Mesendoderm (in vitro differentiated cells): ENCODE measurements at regions not wholly inside any gene's neighbourhood (a gene's known extent, or its start where the extent isn't known, plus 50 kb on each side); places are given as distances from the start of the nearest gene placed in this dataset.

Source experiments
- DNase-seq: peaks from one replicate; pipeline ENCODE4 v3.0.0; 2013
- H2AK5ac ChIP-seq: 2 replicates; pipeline ENCODE4 v1.6.1; 2013; ENCODE audit warnings: low read length, inconsistent platforms
- H2BK120ac ChIP-seq: 2 replicates; pipeline ENCODE4 v1.6.1; 2013; ENCODE audit warnings: low read depth, mild to moderate bottlenecking, low read length, moderate library complexity, mixed read lengths
- H2BK15ac ChIP-seq: replicated peaks from 2 replicates; pipeline ENCODE4 v1.6.1; 2013; ENCODE audit warnings: low read depth, mild to moderate bottlenecking, moderate library complexity
- H2BK5ac ChIP-seq: 2 replicates; pipeline ENCODE4 v1.6.1; 2013; ENCODE audit warnings: low read length, inconsistent platforms
- H3K18ac ChIP-seq: 2 replicates; pipeline ENCODE4 v1.6.1; 2013; ENCODE audit warnings: mild to moderate bottlenecking, low read length, mixed read lengths
- H3K23ac ChIP-seq: one replicate; pipeline ENCODE4 v1.6.1; 2013; ENCODE audit warnings: low read length
- H3K27ac ChIP-seq: 2 replicates; pipeline ENCODE4 v1.5.1; 2013; ENCODE audit warnings: low read depth, mild to moderate bottlenecking, inconsistent platforms, low read length, moderate library complexity
- H3K27me3 ChIP-seq: 2 replicates; pipeline ENCODE4 v1.6.1; 2013; ENCODE audit warnings: low read length, control low read depth, mild to moderate bottlenecking, inconsistent platforms; ENCODE audit not compliant: insufficient read depth, poor library complexity
- H3K36me3 ChIP-seq: 2 replicates; pipeline ENCODE4 v1.6.1; 2013; ENCODE audit warnings: low read length, inconsistent platforms; ENCODE audit not compliant: control insufficient read depth, insufficient read depth
- H3K4ac ChIP-seq: one replicate; pipeline ENCODE4 v1.6.1; 2013; ENCODE audit warnings: low read depth, mild to moderate bottlenecking, low read length, moderate library complexity
- H3K4me1 ChIP-seq: 2 replicates; pipeline ENCODE4 v1.6.1; 2013; ENCODE audit warnings: low read depth, low read length, inconsistent platforms; ENCODE audit not compliant: control insufficient read depth
- H3K4me2 ChIP-seq: 2 replicates; pipeline ENCODE4 v1.6.1; 2013; ENCODE audit warnings: low read length
- H3K4me3 ChIP-seq: 2 replicates; pipeline ENCODE4 v1.5.1; 2013; ENCODE audit warnings: mild to moderate bottlenecking, low read length
- H3K56ac ChIP-seq: one replicate; pipeline ENCODE4 v1.6.1; 2013; ENCODE audit warnings: low read length
- H3K79me1 ChIP-seq: 2 replicates; pipeline ENCODE4 v1.6.1; 2013; ENCODE audit warnings: low read length, inconsistent platforms
- H3K79me2 ChIP-seq: 2 replicates; pipeline ENCODE4 v1.6.1; 2013; ENCODE audit warnings: mild to moderate bottlenecking, low read length; ENCODE audit not compliant: control insufficient read depth, insufficient read depth
- H3K9ac ChIP-seq: 2 replicates; pipeline ENCODE4 v1.6.1; 2013; ENCODE audit warnings: low read length, inconsistent platforms
- H4K5ac ChIP-seq: one replicate; pipeline ENCODE4 v1.6.1; 2013; ENCODE audit warnings: low read length
- H4K8ac ChIP-seq: one replicate; pipeline ENCODE4 v1.6.1; 2013; ENCODE audit warnings: low read depth, mild to moderate bottlenecking, control low read depth, low read length, moderate library complexity
- WGBS: extraction: QIAGEN DNeasy Blood & Tissue Kit; methylation state at CpG from one replicate; pipeline ENCODE4 v1.1.7; 2013; ENCODE audit warnings: low lambda C conversion rate, missing lambda C conversion rate; ENCODE audit not compliant: insufficient coverage; ENCODE audit errors: extremely low coverage; 5-methylcytosine and 5-hydroxymethylcytosine counted together

DNA sequence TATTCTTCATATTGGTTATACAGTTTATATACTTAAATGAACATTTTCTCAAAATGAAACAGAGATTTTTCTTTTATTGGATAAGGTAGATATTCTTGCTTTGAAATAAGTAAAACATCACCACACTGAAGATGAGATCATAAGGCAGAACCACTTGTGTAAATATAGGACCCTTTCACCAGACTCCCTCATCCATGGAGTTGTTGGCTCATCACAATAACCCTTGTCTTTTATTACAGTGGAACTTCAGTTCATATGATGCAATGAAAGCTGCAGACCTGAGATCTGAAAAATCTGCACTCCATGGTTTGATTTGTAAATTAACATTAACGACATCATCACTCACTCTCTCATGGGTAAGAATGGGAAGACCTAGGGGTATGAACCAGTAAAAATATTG lies 51.9 kb upstream of the DBX2 start:
- Histone ChIP-seq H3K56ac (no peak overlapping the region), H3K4ac (no peak overlapping the region), H3K27me3 (no peaks in the 10 kb centered on the region), H3K23ac (no peak overlapping the region), H3K4me3 (no peak overlapping the region), H3K27ac (no peak overlapping the region), H2BK5ac (no peak overlapping the region), H2AK5ac (no peak overlapping the region), H3K79me2 (no peaks in the 10 kb centered on the region), H3K4me2 (no peak overlapping the region), H3K36me3 (no peaks in the 10 kb centered on the region), H3K79me1 (no peaks in the 10 kb centered on the region), H4K8ac (no peak overlapping the region), H3K9ac (no peak overlapping the region), H2BK15ac (no peak overlapping the region), H3K18ac (no peak overlapping the region), H3K4me1 (no peaks in the 10 kb centered on the region), H2BK120ac (no peak overlapping the region), H4K5ac (no peak overlapping the region)
- no CpG with 5 or more reads among the region's 1 CpG for WGBS
- DNase-seq, result no peak

DNA sequence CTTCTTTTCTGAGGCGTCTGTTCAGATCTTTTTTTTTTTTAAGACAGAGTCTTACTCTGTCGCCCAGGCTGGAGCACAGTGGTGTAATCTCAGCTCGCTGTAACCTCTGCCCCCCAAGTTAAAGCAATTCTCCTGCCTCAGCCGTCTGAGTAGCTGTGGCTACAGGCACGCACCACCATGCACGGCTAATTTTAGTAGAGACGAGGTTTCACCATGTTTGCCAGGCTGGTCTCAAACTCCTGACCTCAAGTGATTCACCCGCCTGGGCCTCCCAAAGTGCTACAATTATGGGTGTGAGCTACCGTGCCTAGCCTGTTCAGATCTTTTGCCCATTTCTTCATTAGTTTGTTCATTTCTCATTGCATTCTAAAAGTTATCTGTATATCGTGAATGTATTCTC lies 55.1 kb upstream of the DBX2 start:
- Histone ChIP-seq H2BK5ac (no peak overlapping the region), H3K56ac (no peak overlapping the region), H3K18ac (no peak overlapping the region), H2BK120ac (no peak overlapping the region), H3K4me2 (no peak overlapping the region), H3K23ac (no peak overlapping the region), H3K27me3 (no peaks in the 10 kb centered on the region), H3K79me1 (no peaks in the 10 kb centered on the region), H4K8ac (no peak overlapping the region), H3K4ac (no peak overlapping the region), H2AK5ac (no peak overlapping the region), H3K4me3 (no peak overlapping the region), H3K79me2 (no peaks in the 10 kb centered on the region), H3K9ac (no peak overlapping the region), H2BK15ac (no peak overlapping the region), H4K5ac (no peak overlapping the region), H3K36me3 (no peaks in the 10 kb centered on the region), H3K4me1 (no peaks in the 10 kb centered on the region), H3K27ac (no peak overlapping the region)
- WGBS, result no CpG with 5 or more reads among the region's 10 CpGs
- no peak for DNase-seq

- H2AK5ac ChIP-seq, result no peak overlapping the region
- DNase-seq, result no peak
- no peaks in the 10 kb centered on the region for H3K36me3 ChIP-seq
- H3K23ac ChIP-seq, result no peak overlapping the region
- H3K27me3 ChIP-seq, result no peaks in the 10 kb centered on the region
- no peaks in the 10 kb centered on the region for H3K79me1 ChIP-seq
- H3K27ac ChIP-seq, result no peak overlapping the region
- no peak overlapping the region for H2BK15ac ChIP-seq
- no peak overlapping the region for H4K8ac ChIP-seq
- no peak overlapping the region for H3K18ac ChIP-seq
- no peak overlapping the region for H3K4ac ChIP-seq
- H4K5ac ChIP-seq, result no peak overlapping the region
- H3K4me1 ChIP-seq, result no peaks in the 10 kb centered on the region
- no peak overlapping the region for H2BK5ac ChIP-seq
- no peak overlapping the region for H2BK120ac ChIP-seq
- H3K79me2 ChIP-seq, result no peaks in the 10 kb centered on the region
- no peak overlapping the region for H3K9ac ChIP-seq
- no peak overlapping the region for H3K56ac ChIP-seq
- H3K4me3 ChIP-seq, result no peak overlapping the region
- WGBS, result no CpG with 5 or more reads among the region's 2 CpGs
- no peak overlapping the region for H3K4me2 ChIP-seq
Measured at GRCh38 chr12:45112306-45112705, 61.4 kb upstream of the DBX2 start.

GRCh38 chr12:45121224-45121623 lies 70.3 kb upstream of the DBX2 start:
- Histone ChIP-seq H3K27ac (no peak overlapping the region), H3K36me3 (no peaks in the 10 kb centered on the region), H3K4me1 (no peaks in the 10 kb centered on the region), H3K9ac (no peak overlapping the region), H4K5ac (no peak overlapping the region), H3K27me3 (no peaks in the 10 kb centered on the region), H2BK15ac (no peak overlapping the region), H3K79me2 (no peaks in the 10 kb centered on the region), H3K4ac (no peak overlapping the region), H3K18ac (no peak overlapping the region), H3K4me3 (no peak overlapping the region), H3K56ac (no peak overlapping the region), H3K79me1 (no peaks in the 10 kb centered on the region), H2BK5ac (no peak overlapping the region), H3K4me2 (no peak overlapping the region), H3K23ac (no peak overlapping the region), H4K8ac (no peak overlapping the region), H2AK5ac (no peak overlapping the region), H2BK120ac (no peak overlapping the region)
- DNase-seq, result no peak
- WGBS, result no CpG with 5 or more reads among the region's 2 CpGs

DNA sequence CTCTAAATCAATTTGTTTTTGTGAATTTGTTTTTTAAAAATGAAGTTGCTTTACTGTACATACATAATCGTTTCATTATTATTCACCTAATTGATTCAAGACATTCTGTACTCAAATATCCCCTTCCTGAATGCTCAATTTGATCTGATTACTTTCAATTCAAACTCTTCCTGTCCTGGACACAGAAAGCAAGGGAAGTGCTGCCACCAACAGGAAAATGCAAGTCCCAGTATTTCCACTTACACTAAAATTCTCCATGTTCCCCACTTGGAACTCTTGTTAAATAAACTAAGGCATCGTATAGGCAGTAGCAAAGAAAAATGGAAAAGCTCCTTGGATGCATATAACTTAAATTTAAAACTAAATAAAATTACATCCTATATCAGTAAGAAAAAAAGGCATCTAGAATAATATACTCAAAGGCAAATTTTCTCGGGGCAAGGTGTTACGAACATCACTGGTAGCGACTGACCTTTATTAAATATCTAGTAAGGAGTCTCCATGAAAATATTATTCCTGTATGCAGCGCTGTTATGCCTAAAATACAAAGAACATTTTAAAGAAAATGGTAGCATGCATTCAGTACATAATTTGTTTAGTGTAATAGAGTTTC lies 72.0 kb upstream of the DBX2 start:
- H3K4me3 ChIP-seq, result no peak overlapping the region
- WGBS, result no CpG with 5 or more reads among the region's 6 CpGs
- no peaks in the 10 kb centered on the region for H3K27me3 ChIP-seq
- no peak overlapping the region for H2BK15ac ChIP-seq
- no peaks in the 10 kb centered on the region for H3K36me3 ChIP-seq
- no peak overlapping the region for H2AK5ac ChIP-seq
- no peak overlapping the region for H2BK5ac ChIP-seq
- no peak overlapping the region for H3K4ac ChIP-seq
- no peak overlapping the region for H3K56ac ChIP-seq
- no peak overlapping the region for H2BK120ac ChIP-seq
- H3K4me1 ChIP-seq, result no peaks in the 10 kb centered on the region
- no peak overlapping the region for H3K27ac ChIP-seq
- H3K18ac ChIP-seq, result no peak overlapping the region
- H4K8ac ChIP-seq, result no peak overlapping the region
- peak; percentile 69 for DNase-seq
- H3K23ac ChIP-seq, result no peak overlapping the region
- no peaks in the 10 kb centered on the region for H3K79me2 ChIP-seq
- H3K4me2 ChIP-seq, result no peak overlapping the region
- H3K9ac ChIP-seq, result no peak overlapping the region
- no peak overlapping the region for H4K5ac ChIP-seq
- H3K79me1 ChIP-seq, result no peaks in the 10 kb centered on the region

- H3K4me3 ChIP-seq, result no peak overlapping the region
- no peaks in the 10 kb centered on the region for H3K79me1 ChIP-seq
- H3K9ac ChIP-seq, result no peak overlapping the region
- no peak overlapping the region for H3K23ac ChIP-seq
- no peak overlapping the region for H4K8ac ChIP-seq
- no peaks in the 10 kb centered on the region for H3K27me3 ChIP-seq
- H2BK5ac ChIP-seq, result no peak overlapping the region
- H2BK120ac ChIP-seq, result no peak overlapping the region
- no peak overlapping the region for H4K5ac ChIP-seq
- no peak overlapping the region for H3K56ac ChIP-seq
- no peak overlapping the region for H3K18ac ChIP-seq
- no peak overlapping the region for H2BK15ac ChIP-seq
- H3K4me2 ChIP-seq, result no peak overlapping the region
- no peak overlapping the region for H3K27ac ChIP-seq
- H3K79me2 ChIP-seq, result no peaks in the 10 kb centered on the region
- no peaks in the 10 kb centered on the region for H3K4me1 ChIP-seq
- no peak overlapping the region for H2AK5ac ChIP-seq
- peak; percentile 65 for DNase-seq
- WGBS, result no CpG with 5 or more reads among the region's 3 CpGs
- no peaks in the 10 kb centered on the region for H3K36me3 ChIP-seq
- no peak overlapping the region for H3K4ac ChIP-seq
Measured at GRCh38 chr12:45124485-45125155, 73.7 kb upstream of the DBX2 start.
